IMR-90 (cell line): ENCODE measurements at regions not wholly inside any gene's neighbourhood (a gene's known extent, or its start where the extent isn't known, plus 50 kb on each side); places are given as distances from the start of the nearest gene placed in this dataset.

Source experiments
- ATAC-seq: fragments of 200-7000 bp; cut with Tn5 transposase; 2 replicates; pipeline ENCODE4 v1.9.1; 2020; ENCODE audit warnings: low read depth, mild to moderate bottlenecking, moderate library complexity
- BruUV-seq: library from RNA; stranded (reverse); fragments of 400-500 nt; replicated peaks from 2 replicates; lab custom pipeline; 2021; lab: Mats Ljungman, UMichigan
- CTCF ChIA-PET: fragments of 300-600 bp; formaldehyde crosslinking; extraction: SDS; loops from one replicate; lab custom pipeline; 2021; ENCODE audit warnings: antibody characterized with exemption; lab: Yijun Ruan, JAX
- POLR2A ChIA-PET: fragments of 300-600 bp; sonication (Branson Sonifier 250); formaldehyde crosslinking; loops from one replicate; lab custom pipeline; 2022; ENCODE audit warnings: antibody characterized with exemption; ENCODE audit not compliant: unreplicated experiment; lab: Charles Lee
- DNase-seq: peaks from one replicate; pipeline ENCODE4 v3.0.0; 2013
- H2AFZ ChIP-seq: replicated peaks from 2 replicates; pipeline ENCODE3; 2013; ENCODE audit warnings: low read length, mild to moderate bottlenecking; ENCODE audit not compliant: poor library complexity
- H2AK5ac ChIP-seq: 2 replicates; pipeline ENCODE4 v1.6.1; 2013; ENCODE audit warnings: low read depth, low read length, inconsistent platforms
- H2AK9ac ChIP-seq: replicated peaks from 2 replicates; pipeline ENCODE3; 2013; ENCODE audit warnings: mild to moderate bottlenecking, low read depth, low read length, moderate library complexity; ENCODE audit not compliant: poor library complexity
- H2BK120ac ChIP-seq: 2 replicates; pipeline ENCODE4 v1.6.1; 2013; ENCODE audit warnings: low read depth, low read length, inconsistent platforms
- H2BK15ac ChIP-seq: 3 replicates; pipeline ENCODE4 v1.6.1; 2013; ENCODE audit warnings: low read depth, low read length, inconsistent platforms
- H2BK20ac ChIP-seq: 2 replicates; pipeline ENCODE4 v1.6.1; 2013; ENCODE audit warnings: low read depth, mild to moderate bottlenecking, inconsistent platforms, low read length, moderate library complexity
- H2BK5ac ChIP-seq: 2 replicates; pipeline ENCODE4 v1.6.1; 2013; ENCODE audit warnings: mild to moderate bottlenecking, low read depth, low read length, inconsistent platforms; ENCODE audit not compliant: poor library complexity, severe bottlenecking
- H3K14ac ChIP-seq: replicated peaks from 2 replicates; pipeline ENCODE4 v1.6.1; 2013; ENCODE audit warnings: low read depth, low read length, inconsistent platforms
- H3K18ac ChIP-seq: 2 replicates; pipeline ENCODE4 v1.6.1; 2013; ENCODE audit warnings: low read depth, low read length, control low read depth
- H3K23ac ChIP-seq: 2 replicates; pipeline ENCODE4 v1.6.1; 2013; ENCODE audit warnings: low read depth, low read length, inconsistent platforms
- H3K27ac ChIP-seq: 2 replicates; pipeline ENCODE4 v1.5.1; 2013; ENCODE audit warnings: mild to moderate bottlenecking, control low read depth, low read length; ENCODE audit not compliant: insufficient read depth
- H3K27me3 ChIP-seq: 2 replicates; pipeline ENCODE4 v1.6.1; 2013; ENCODE audit warnings: low read length; ENCODE audit not compliant: control insufficient read depth, insufficient read depth
- H3K36me3 ChIP-seq: 2 replicates; pipeline ENCODE4 v1.6.1; 2013; ENCODE audit warnings: low read length, mixed read lengths; ENCODE audit not compliant: control insufficient read depth, insufficient read depth
- H3K4ac ChIP-seq: 2 replicates; pipeline ENCODE4 v1.6.1; 2013; ENCODE audit warnings: low read depth, low read length, inconsistent platforms
- H3K4me1 ChIP-seq: 2 replicates; pipeline ENCODE4 v1.6.1; 2013; ENCODE audit warnings: low read length, mixed read lengths; ENCODE audit not compliant: control insufficient read depth, insufficient read depth
- H3K4me2 ChIP-seq: 2 replicates; pipeline ENCODE4 v1.6.1; 2013; ENCODE audit warnings: low read depth, mild to moderate bottlenecking, control low read depth, low read length, moderate library complexity
- H3K4me3 ChIP-seq: 2 replicates; pipeline ENCODE4 v1.5.1; 2013; ENCODE audit warnings: low read depth, mild to moderate bottlenecking, control low read depth, low read length, moderate library complexity; ENCODE audit not compliant: insufficient read depth
- H3K56ac ChIP-seq: 2 replicates; pipeline ENCODE4 v1.6.1; 2013; ENCODE audit warnings: low read length, inconsistent platforms; ENCODE audit not compliant: insufficient read depth; ENCODE audit errors: extremely low read depth
- H3K79me1 ChIP-seq, 2 experiments: 2 replicates each; pipeline ENCODE4 v1.6.1; 2013; ENCODE audit warnings: low read length in 2 of 2, inconsistent platforms in 1 of 2, low read depth in 1 of 2
- H3K9ac ChIP-seq: 2 replicates; pipeline ENCODE4 v1.6.1; 2013; ENCODE audit warnings: low read depth, low read length, control low read depth
- H3K9me1 ChIP-seq: 2 replicates; pipeline ENCODE4 v1.6.1; 2013; ENCODE audit warnings: low read length, inconsistent platforms; ENCODE audit not compliant: insufficient read depth
- H3K9me3 ChIP-seq: 2 replicates; pipeline ENCODE4 v1.6.1; 2013; ENCODE audit warnings: low read length; ENCODE audit not compliant: control insufficient read depth, insufficient read depth
- H4K20me1 ChIP-seq: 2 replicates; pipeline ENCODE4 v1.6.1; 2013; ENCODE audit warnings: low read length, inconsistent platforms; ENCODE audit not compliant: insufficient read depth
- H4K5ac ChIP-seq: 2 replicates; pipeline ENCODE4 v1.6.1; 2013; ENCODE audit warnings: mild to moderate bottlenecking, low read depth, low read length, control low read depth
- H4K8ac ChIP-seq, 2 experiments: 2 replicates each; pipeline ENCODE4 v1.6.1; 2013; ENCODE audit warnings: low read depth in 2 of 2, low read length in 2 of 2, control low read depth in 1 of 2, inconsistent platforms in 1 of 2
- H4K91ac ChIP-seq: 2 replicates; pipeline ENCODE4 v1.6.1; 2013; ENCODE audit warnings: low read depth, low read length, inconsistent platforms; ENCODE audit not compliant: insufficient read depth
- CEBPB ChIP-seq: IDR thresholded peaks from 2 replicates; pipeline ENCODE4 v1.6.1; 2012; ENCODE audit warnings: low read depth, low read length, improper control_type of control experiment
- MAFK ChIP-seq: IDR thresholded peaks from 2 replicates; pipeline ENCODE4 v1.6.1; 2012; ENCODE audit warnings: low read depth, low read length, improper control_type of control experiment
- MAZ ChIP-seq: IDR thresholded peaks from 2 replicates; pipeline ENCODE4 v1.6.1; 2012; ENCODE audit warnings: low read depth, mild to moderate bottlenecking, low read length, improper control_type of control experiment, moderate library complexity, borderline replicate concordance
- MXI1 ChIP-seq: IDR thresholded peaks from 2 replicates; pipeline ENCODE4 v1.6.1; 2012; ENCODE audit warnings: low read depth, mild to moderate bottlenecking, low read length, moderate library complexity, borderline replicate concordance
- SMC3 ChIP-seq: fragments of 150-350 bp; IDR thresholded peaks from 2 replicates; pipeline ENCODE4 v1.6.1; 2016; ENCODE audit warnings: low read depth, mild to moderate bottlenecking, antibody characterized with exemption, low read length, moderate library complexity
- WGBS, 2 experiments: methylation state at CpG; one replicate each; pipeline versions ENCODE4 v1.1.5 to v1.1.7; 2013; ENCODE audit warnings: missing lambda C conversion rate in 2 of 2; ENCODE audit not compliant: insufficient read length in 1 of 2; ENCODE audit errors: extremely low coverage in 2 of 2; 5-methylcytosine and 5-hydroxymethylcytosine counted together
- dilution Hi-C: fragments of 300-500 bp; cut with HindIII; formaldehyde crosslinking; loops from one replicate; pipeline ENCODE4 v1.14.3; 2018; ENCODE audit warnings: low sequenced_read_pairs; ENCODE audit not compliant: unreplicated experiment
- in situ Hi-C: fragments of 300-500 bp; cut with MboI; formaldehyde crosslinking; loops from 3 replicates; pipeline ENCODE4 v1.14.3; 2019; ENCODE audit warnings: low sequenced_read_pairs, inconsistent platforms, mixed read lengths
- intact Hi-C: fragments of 100-400 bp; cut with micrococcal nuclease; formaldehyde crosslinking; loops from 2 replicates; pipeline ENCODE4 v1.10.0; 2022

DNA sequence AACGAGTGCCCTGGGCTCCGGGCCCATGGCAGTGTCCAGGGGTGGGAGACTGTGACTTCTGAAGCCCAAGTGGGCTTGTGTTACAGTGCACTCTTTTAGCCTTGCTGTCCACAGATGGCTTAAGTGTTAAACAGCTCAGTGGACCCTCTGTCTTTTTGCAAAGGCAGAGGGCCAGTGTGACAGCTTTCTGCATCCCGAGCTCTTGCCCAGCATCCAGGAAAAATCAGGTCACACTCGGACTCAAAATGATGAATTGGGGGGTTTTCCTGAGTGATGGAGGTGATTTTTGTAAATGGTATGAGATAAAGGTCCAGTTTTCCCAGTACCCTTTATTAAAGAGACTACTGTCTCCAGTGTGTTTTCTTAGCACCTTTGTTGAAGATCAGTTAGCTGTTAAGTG, 321.3 kb upstream of the GRAMD2B start:
- H3K9me3 ChIP-seq: no peaks in the 10 kb centered on the region

More for the DNA sequence above, 321.3 kb upstream of the GRAMD2B start:
- H3K4me3 ChIP-seq: no peak overlapping the region
- intact Hi-C loops (loop anchor here (5.0 kb wide), 1 partner anchor 690 kb away; no protein-coding TSS in a partner anchor), in situ Hi-C loops (no loop called here), dilution Hi-C loops (no loop called here)
- H3K56ac ChIP-seq: no peak overlapping the region
- no peak overlapping the region for H4K5ac ChIP-seq
- H2BK20ac ChIP-seq: no peak overlapping the region
- no peak overlapping the region for H2AK5ac ChIP-seq
- no peaks in the 10 kb centered on the region for H4K20me1 ChIP-seq
- H3K27ac ChIP-seq: no peak overlapping the region
- no peak overlapping the region for H4K8ac ChIP-seq
- ChIA-PET POLR2A (interaction anchor here (0.6 kb wide), 1 partner anchor 251 kb away, joined by 3 read pairs; no protein-coding TSS in a partner anchor), CTCF (interaction anchor here (1.0 kb wide), 1 partner anchor 46 kb away, joined by 3 read pairs; no protein-coding TSS in a partner anchor)
- H3K9ac ChIP-seq: no peak overlapping the region
- H2AFZ ChIP-seq: no peak overlapping the region
- H3K4me1 ChIP-seq: no peaks in the 10 kb centered on the region
- H3K36me3 ChIP-seq: no peaks in the 10 kb centered on the region
- H3K18ac ChIP-seq: no peak overlapping the region
- no peak overlapping the region for H2AK9ac ChIP-seq
- H3K4me2 ChIP-seq: no peak overlapping the region
- H2BK5ac ChIP-seq: no peak overlapping the region
- no peaks in the 10 kb centered on the region for H3K79me1 ChIP-seq
- TF ChIP-seq SMC3 (no peak), MXI1 (no peak), MAZ (no peak), MAFK (no peak), CEBPB (no peak)
- no peak overlapping the region for H4K91ac ChIP-seq
- H2BK120ac ChIP-seq: no peak overlapping the region
- DNase-seq (no peak), ATAC-seq (no peak)
- H3K27me3 ChIP-seq: no peaks in the 10 kb centered on the region
- no TSS peak for BruUV-seq
- H3K9me1 ChIP-seq: no peaks in the 10 kb centered on the region
- H3K23ac ChIP-seq: no peak overlapping the region
- no peak overlapping the region for H3K14ac ChIP-seq
- H2BK15ac ChIP-seq: no peak overlapping the region
- no CpG with 5 or more reads among the region's 4 CpGs for WGBS, 2 experiments
- H3K4ac ChIP-seq: no peak overlapping the region
